Transverse colon (tissue), 4 donors: ENCODE measurements at regions not wholly inside any gene's neighbourhood (a gene's known extent, or its start where the extent isn't known, plus 50 kb on each side); places are given as distances from the start of the nearest gene placed in this dataset.

Source experiments
- EP300 ChIP-seq: sonication (generic); formaldehyde crosslinking; IDR thresholded peaks from one replicate; pipeline ENCODE4 v1.6.1; 2017; ENCODE audit warnings: antibody characterized with exemption, low read depth
- POLR2A ChIP-seq: fragments of 450-650 bp; IDR thresholded peaks from one replicate; pipeline ENCODE4 v1.6.1; 2016; ENCODE audit warnings: antibody characterized with exemption, mild to moderate bottlenecking, moderate library complexity
- POLR2AphosphoS5 ChIP-seq, 3 donors: sonication (generic); formaldehyde crosslinking; IDR thresholded peaks; one replicate each; pipeline ENCODE4 v1.6.1; 2016; ENCODE audit warnings: antibody characterized with exemption in 3 of 3
- TF ChIP-seq, protein P1 (sequence below), 5 experiments: fragments of 200-600 bp in 3 of 5; fragments of 450-650 bp in 2 of 5; sonication (generic) in 3 of 5; IDR thresholded peaks; 1 replicate in 2 of 5; 2 replicates in 3 of 5; pipeline ENCODE4 v1.5.1; 2016 to 2017; ENCODE audit warnings: antibody characterized with exemption in 5 of 5, inconsistent platforms in 3 of 5, mild to moderate bottlenecking in 2 of 5, moderate library complexity in 1 of 5

DNA sequence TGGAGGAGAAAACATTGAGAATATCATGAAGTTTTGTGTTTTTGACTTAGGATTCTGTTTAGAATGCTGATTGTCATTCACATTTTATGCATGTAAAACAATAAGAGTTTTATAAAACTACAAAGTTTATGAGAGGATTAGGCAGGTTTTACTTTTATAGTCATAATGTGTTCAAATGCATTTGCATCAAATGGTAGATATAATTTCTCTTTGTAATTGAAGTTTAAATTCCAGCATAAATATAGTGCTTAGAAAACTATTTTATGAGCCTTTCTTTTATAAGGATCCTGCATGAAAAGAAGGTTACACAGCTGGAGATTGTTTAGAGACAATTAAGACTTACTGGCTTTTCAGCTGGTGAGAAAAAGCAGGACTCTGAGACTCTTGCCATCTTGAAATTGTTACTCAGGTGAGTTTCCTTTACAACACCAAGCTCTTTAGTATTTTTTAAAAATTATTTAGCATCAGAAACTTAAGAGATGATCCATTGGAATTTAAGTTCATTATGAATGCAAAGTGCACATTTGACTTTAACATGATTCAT lies 157.1 kb upstream of the MAN1A1 start:
- no peak for TF ChIP-seq POLR2A
- TF ChIP-seq, protein P1, sequence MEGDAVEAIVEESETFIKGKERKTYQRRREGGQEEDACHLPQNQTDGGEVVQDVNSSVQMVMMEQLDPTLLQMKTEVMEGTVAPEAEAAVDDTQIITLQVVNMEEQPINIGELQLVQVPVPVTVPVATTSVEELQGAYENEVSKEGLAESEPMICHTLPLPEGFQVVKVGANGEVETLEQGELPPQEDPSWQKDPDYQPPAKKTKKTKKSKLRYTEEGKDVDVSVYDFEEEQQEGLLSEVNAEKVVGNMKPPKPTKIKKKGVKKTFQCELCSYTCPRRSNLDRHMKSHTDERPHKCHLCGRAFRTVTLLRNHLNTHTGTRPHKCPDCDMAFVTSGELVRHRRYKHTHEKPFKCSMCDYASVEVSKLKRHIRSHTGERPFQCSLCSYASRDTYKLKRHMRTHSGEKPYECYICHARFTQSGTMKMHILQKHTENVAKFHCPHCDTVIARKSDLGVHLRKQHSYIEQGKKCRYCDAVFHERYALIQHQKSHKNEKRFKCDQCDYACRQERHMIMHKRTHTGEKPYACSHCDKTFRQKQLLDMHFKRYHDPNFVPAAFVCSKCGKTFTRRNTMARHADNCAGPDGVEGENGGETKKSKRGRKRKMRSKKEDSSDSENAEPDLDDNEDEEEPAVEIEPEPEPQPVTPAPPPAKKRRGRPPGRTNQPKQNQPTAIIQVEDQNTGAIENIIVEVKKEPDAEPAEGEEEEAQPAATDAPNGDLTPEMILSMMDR (IDR thresholded peaks at IDR 0.05): no peak
- peak in 1 of 3 donors; percentile 32 for TF ChIP-seq POLR2AphosphoS5 (IDR thresholded peaks at IDR 0.05)
- TF ChIP-seq EP300: no peak
